ENCODE measurements at regions not wholly inside any gene's neighbourhood (a gene's known extent, or its start where the extent isn't known, plus 50 kb on each side); places are given as distances from the start of the nearest gene placed in this dataset.

GRCh38 chr16:29306943-29307597 lies 99.4 kb downstream of the NPIPB11 start:
- TF ChIP-seq, protein P1, sequence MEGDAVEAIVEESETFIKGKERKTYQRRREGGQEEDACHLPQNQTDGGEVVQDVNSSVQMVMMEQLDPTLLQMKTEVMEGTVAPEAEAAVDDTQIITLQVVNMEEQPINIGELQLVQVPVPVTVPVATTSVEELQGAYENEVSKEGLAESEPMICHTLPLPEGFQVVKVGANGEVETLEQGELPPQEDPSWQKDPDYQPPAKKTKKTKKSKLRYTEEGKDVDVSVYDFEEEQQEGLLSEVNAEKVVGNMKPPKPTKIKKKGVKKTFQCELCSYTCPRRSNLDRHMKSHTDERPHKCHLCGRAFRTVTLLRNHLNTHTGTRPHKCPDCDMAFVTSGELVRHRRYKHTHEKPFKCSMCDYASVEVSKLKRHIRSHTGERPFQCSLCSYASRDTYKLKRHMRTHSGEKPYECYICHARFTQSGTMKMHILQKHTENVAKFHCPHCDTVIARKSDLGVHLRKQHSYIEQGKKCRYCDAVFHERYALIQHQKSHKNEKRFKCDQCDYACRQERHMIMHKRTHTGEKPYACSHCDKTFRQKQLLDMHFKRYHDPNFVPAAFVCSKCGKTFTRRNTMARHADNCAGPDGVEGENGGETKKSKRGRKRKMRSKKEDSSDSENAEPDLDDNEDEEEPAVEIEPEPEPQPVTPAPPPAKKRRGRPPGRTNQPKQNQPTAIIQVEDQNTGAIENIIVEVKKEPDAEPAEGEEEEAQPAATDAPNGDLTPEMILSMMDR (IDR thresholded peaks at IDR 0.05; ENCODE audit: low read depth, low read length), result no peak
- TF ChIP-seq, protein P2, sequence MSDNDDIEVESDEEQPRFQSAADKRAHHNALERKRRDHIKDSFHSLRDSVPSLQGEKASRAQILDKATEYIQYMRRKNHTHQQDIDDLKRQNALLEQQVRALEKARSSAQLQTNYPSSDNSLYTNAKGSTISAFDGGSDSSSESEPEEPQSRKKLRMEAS (IDR thresholded peaks at IDR 0.05; ENCODE audit: low read depth, low read length), result no peak
